ENCODE measurements at regions not wholly inside any gene's neighbourhood (a gene's known extent, or its start where the extent isn't known, plus 50 kb on each side); places are given as distances from the start of the nearest gene placed in this dataset.
"Not testable (repeated sequence)": the region's sequence is repeated elsewhere in the genome, so short reads cannot be mapped to it uniquely, and the experiment has no call there.

- in situ Hi-C loops (cut with HindIII; ENCODE audit: low pct_unique_long_range_greater_than_20kb, low sequenced_read_pairs), result no loop called here
- DNase-seq (ENCODE audit: low read depth, low spot score), result no peak
Observed at GRCh38 chr18:62629031-62629430, 86.3 kb upstream of the PHLPP1 start.

- in situ Hi-C loops (cut with HindIII; ENCODE audit: low pct_unique_long_range_greater_than_20kb, low sequenced_read_pairs), result no loop called here
- no peak for DNase-seq (ENCODE audit: low read depth, low spot score)
Observed at GRCh38 chr18:62631173-62631572, 84.2 kb upstream of the PHLPP1 start.

- no peak for DNase-seq (ENCODE audit: low read depth, low spot score)
- in situ Hi-C loops (cut with HindIII; ENCODE audit: low pct_unique_long_range_greater_than_20kb, low sequenced_read_pairs), result no loop called here
Observed at GRCh38 chr18:62632788-62633455, 82.4 kb upstream of the PHLPP1 start.

- in situ Hi-C loops (cut with HindIII; ENCODE audit: low pct_unique_long_range_greater_than_20kb, low sequenced_read_pairs), result no loop called here
- DNase-seq (ENCODE audit: low read depth, low spot score), result no peak
Observed at GRCh38 chr18:62634458-62634857, 80.9 kb upstream of the PHLPP1 start.

- no peak for DNase-seq (ENCODE audit: low read depth, low spot score)
Observed at GRCh38 chr18:62634979-62635630, 80.2 kb upstream of the PHLPP1 start.

GRCh38 chr18:62637403-62637802 is 77.9 kb upstream of the PHLPP1 start:
- DNase-seq (ENCODE audit: low read depth, low spot score), result no peak
- in situ Hi-C loops (cut with HindIII; ENCODE audit: low pct_unique_long_range_greater_than_20kb, low sequenced_read_pairs), result no loop called here

More at GRCh38 chr18:62634979-62635630, 80.2 kb upstream of the PHLPP1 start:
- in situ Hi-C loops (cut with HindIII; ENCODE audit: low pct_unique_long_range_greater_than_20kb, low sequenced_read_pairs), result no loop called here

- peak; percentile 77 for DNase-seq (ENCODE audit: low read depth, low spot score)
- in situ Hi-C loops (cut with HindIII; ENCODE audit: low pct_unique_long_range_greater_than_20kb, low sequenced_read_pairs), result no loop called here
Observed at GRCh38 chr18:62637807-62638687, 77.3 kb upstream of the PHLPP1 start.

GRCh38 chr18:62643181-62643580 is 72.2 kb upstream of the PHLPP1 start:
- no peak for DNase-seq (ENCODE audit: low read depth, low spot score)
- in situ Hi-C loops (cut with HindIII; ENCODE audit: low pct_unique_long_range_greater_than_20kb, low sequenced_read_pairs), result no loop called here

GRCh38 chr18:62644773-62645172 is 70.6 kb upstream of the PHLPP1 start:
- in situ Hi-C loops (cut with HindIII; ENCODE audit: low pct_unique_long_range_greater_than_20kb, low sequenced_read_pairs), result no loop called here
- DNase-seq (ENCODE audit: low read depth, low spot score), result no peak

GRCh38 chr18:62647179-62647578 is 68.2 kb upstream of the PHLPP1 start:
- DNase-seq (ENCODE audit: low read depth, low spot score), result no peak
- in situ Hi-C loops (cut with HindIII; ENCODE audit: low pct_unique_long_range_greater_than_20kb, low sequenced_read_pairs), result no loop called here

GRCh38 chr18:62648045-62648678 is 67.2 kb upstream of the PHLPP1 start:
- DNase-seq (ENCODE audit: low read depth, low spot score), result no peak
- in situ Hi-C loops (cut with HindIII; ENCODE audit: low pct_unique_long_range_greater_than_20kb, low sequenced_read_pairs), result no loop called here

- in situ Hi-C loops (cut with HindIII; ENCODE audit: low pct_unique_long_range_greater_than_20kb, low sequenced_read_pairs), result no loop called here
- DNase-seq (ENCODE audit: low read depth, low spot score), result no peak
Observed at GRCh38 chr18:62651276-62652056, 63.9 kb upstream of the PHLPP1 start.

- DNase-seq (ENCODE audit: low read depth, low spot score), result peak; percentile 11
- in situ Hi-C loops (cut with HindIII; ENCODE audit: low pct_unique_long_range_greater_than_20kb, low sequenced_read_pairs), result not testable (repeated sequence)
Observed at GRCh38 chr18:62652057-62652629, 63.2 kb upstream of the PHLPP1 start.

GRCh38 chr18:62655520-62656219 is 59.7 kb upstream of the PHLPP1 start:
- in situ Hi-C loops (cut with HindIII; ENCODE audit: low pct_unique_long_range_greater_than_20kb, low sequenced_read_pairs), result no loop called here
- DNase-seq (ENCODE audit: low read depth, low spot score), result no peak

GRCh38 chr18:62658028-62658427 is 57.3 kb upstream of the PHLPP1 start:
- in situ Hi-C loops (cut with HindIII; ENCODE audit: low pct_unique_long_range_greater_than_20kb, low sequenced_read_pairs), result no loop called here
- DNase-seq (ENCODE audit: low read depth, low spot score), result no peak

- in situ Hi-C loops (cut with HindIII; ENCODE audit: low pct_unique_long_range_greater_than_20kb, low sequenced_read_pairs), result no loop called here
- DNase-seq (ENCODE audit: low read depth, low spot score), result no peak
Observed at GRCh38 chr18:62659698-62660097, 55.6 kb upstream of the PHLPP1 start.

- in situ Hi-C loops (cut with HindIII; ENCODE audit: low pct_unique_long_range_greater_than_20kb, low sequenced_read_pairs), result no loop called here
- no peak for DNase-seq (ENCODE audit: low read depth, low spot score)
Observed at GRCh38 chr18:62660691-62661090, 54.6 kb upstream of the PHLPP1 start.
